WTC11 (cell line): ENCODE measurements at regions not wholly inside any gene's neighbourhood (a gene's known extent, or its start where the extent isn't known, plus 50 kb on each side); places are given as distances from the start of the nearest gene placed in this dataset.

ENCODE experiments used
- ATAC-seq: fragments of 200-7000 bp; cut with Tn5 transposase; 2 replicates; pipeline ENCODE4 v1.10.0; 2021; ENCODE audit warnings: mild to moderate bottlenecking, moderate library complexity
- CTCF ChIA-PET: fragments of 300-600 bp; sonication (Branson Sonifier 250); formaldehyde crosslinking; loops from one replicate; lab custom pipeline; 2021; ENCODE audit warnings: antibody characterized with exemption; lab: Charles Lee
- POLR2A ChIA-PET: fragments of 350-600 bp; sonication (Branson Sonifier 250); formaldehyde crosslinking; loops from one replicate; lab custom pipeline; 2021; ENCODE audit warnings: antibody characterized with exemption; lab: Charles Lee
- DNase-seq: peaks from one replicate; pipeline ENCODE4 v3.0.0; 2021; ENCODE audit warnings: low spot score
- H3K27ac Mint-ChIP-seq: 2 replicates; pipeline ENCODE4 v1.8.0; 2021; ENCODE audit warnings: mixed read lengths
- H3K27me3 Mint-ChIP-seq: 2 replicates; pipeline ENCODE4 v1.8.0; 2021; ENCODE audit warnings: low read depth, mild to moderate bottlenecking, moderate library complexity, mixed read lengths
- H3K36me3 Mint-ChIP-seq: 2 replicates; pipeline ENCODE4 v1.8.0; 2021; ENCODE audit warnings: mixed read lengths
- H3K4me1 Mint-ChIP-seq: 2 replicates; pipeline ENCODE4 v1.8.0; 2022; ENCODE audit warnings: mixed read lengths
- H3K4me3 Mint-ChIP-seq: 2 replicates; pipeline ENCODE4 v1.8.0; 2021; ENCODE audit warnings: mild to moderate bottlenecking, moderate library complexity, mixed read lengths
- H3K9me3 Mint-ChIP-seq: 2 replicates; pipeline ENCODE4 v1.8.0; 2021; ENCODE audit warnings: mixed read lengths
- CBFB ChIP-seq: sonication (generic); formaldehyde crosslinking; IDR thresholded peaks from 2 replicates; pipeline ENCODE4 v1.8.1; 2022; ENCODE audit warnings: mild to moderate bottlenecking, low read depth, missing genetic modification reagents
- EMX1 ChIP-seq: fragments of 250-450 bp; sonication (Bioruptor Pico); IDR thresholded peaks from 2 replicates; pipeline ENCODE4 v1.8.0; 2021; ENCODE audit warnings: mild to moderate bottlenecking
- ETV6 ChIP-seq: sonication (generic); formaldehyde crosslinking; IDR thresholded peaks from 2 replicates; pipeline ENCODE4 v1.8.1; 2022; ENCODE audit warnings: mild to moderate bottlenecking, missing genetic modification reagents
- FOXJ3 ChIP-seq: sonication (generic); formaldehyde crosslinking; IDR thresholded peaks from 2 replicates; pipeline ENCODE4 v1.9.0; 2021; ENCODE audit warnings: missing genetic modification reagents, mild to moderate bottlenecking, borderline replicate concordance
- HMGA2 ChIP-seq: fragments of 250-450 bp; sonication (Bioruptor Pico); IDR thresholded peaks from 2 replicates; pipeline ENCODE4 v1.4.0; 2021; ENCODE audit warnings: mild to moderate bottlenecking, moderate library complexity
- NR1H2 ChIP-seq: sonication (generic); formaldehyde crosslinking; IDR thresholded peaks from 2 replicates; pipeline ENCODE4 v1.9.0; 2021; ENCODE audit warnings: mild to moderate bottlenecking, moderate library complexity, missing genetic modification reagents
- TEAD4 ChIP-seq: sonication (generic); formaldehyde crosslinking; IDR thresholded peaks from 2 replicates; pipeline ENCODE4 v1.8.0; 2022; ENCODE audit warnings: mild to moderate bottlenecking, missing genetic modification reagents
- ZNF138 ChIP-seq: sonication (generic); formaldehyde crosslinking; conservative IDR thresholded peaks from 2 replicates; pipeline ENCODE4 v1.8.1; 2022; ENCODE audit warnings: mild to moderate bottlenecking, moderate library complexity, missing genetic modification reagents
- ZNF317 ChIP-seq: sonication (generic); formaldehyde crosslinking; IDR thresholded peaks from 2 replicates; pipeline ENCODE4 v1.8.1; 2023; ENCODE audit warnings: low read depth, mild to moderate bottlenecking, moderate library complexity, missing genetic modification reagents, borderline replicate concordance
- ZNF671 ChIP-seq: fragments of 250-450 bp; sonication (Bioruptor Pico); IDR thresholded peaks from 2 replicates; pipeline ENCODE4 v1.8.0; 2021; ENCODE audit warnings: mild to moderate bottlenecking
- TF ChIP-seq, protein P1 (sequence below): sonication (generic); formaldehyde crosslinking; IDR thresholded peaks from 2 replicates; pipeline ENCODE4 v1.8.1; 2023; ENCODE audit warnings: mild to moderate bottlenecking, missing genetic modification reagents
- TF ChIP-seq, protein P2 (sequence below): sonication (generic); formaldehyde crosslinking; IDR thresholded peaks from 2 replicates; pipeline ENCODE4 v1.8.1; 2022; ENCODE audit warnings: mild to moderate bottlenecking, moderate library complexity, missing genetic modification reagents
- TF ChIP-seq, protein P3 (sequence below): fragments of 200-600 bp; IDR thresholded peaks from 2 replicates; pipeline ENCODE4 v1.8.0; 2022; ENCODE audit warnings: antibody characterized with exemption
- TF ChIP-seq, protein P4 (sequence below): sonication (generic); formaldehyde crosslinking; conservative IDR thresholded peaks from 2 replicates; pipeline ENCODE4 v1.8.1; 2022; ENCODE audit warnings: mild to moderate bottlenecking, missing genetic modification reagents
- TF ChIP-seq, protein P5 (sequence below): sonication (generic); formaldehyde crosslinking; IDR thresholded peaks from 2 replicates; pipeline ENCODE4 v1.8.0; 2022; ENCODE audit warnings: mild to moderate bottlenecking, missing genetic modification reagents
- TF ChIP-seq, protein P6 (sequence below): fragments of 250-450 bp; sonication (Bioruptor Pico); IDR thresholded peaks from 2 replicates; pipeline ENCODE4 v1.9.0; 2021; ENCODE audit warnings: mild to moderate bottlenecking, borderline replicate concordance
- TF ChIP-seq, protein P7 (sequence below): sonication (generic); formaldehyde crosslinking; IDR thresholded peaks from 2 replicates; pipeline ENCODE4 v1.8.0; 2022; ENCODE audit warnings: mild to moderate bottlenecking, missing genetic modification reagents
- TF ChIP-seq, protein P8 (sequence below): sonication (generic); formaldehyde crosslinking; IDR thresholded peaks from 2 replicates; pipeline ENCODE4 v1.8.1; 2022; ENCODE audit warnings: missing genetic modification reagents, borderline replicate concordance
- TF ChIP-seq, protein P9 (sequence below): fragments of 250-450 bp; sonication (Bioruptor Pico); conservative IDR thresholded peaks from 2 replicates; pipeline ENCODE4 v1.9.0; 2021; ENCODE audit warnings: mild to moderate bottlenecking
- TF ChIP-seq, protein P10 (sequence below): fragments of 250-450 bp; sonication (Bioruptor Pico); IDR thresholded peaks from 2 replicates; pipeline ENCODE4 v1.9.0; 2021; ENCODE audit warnings: mild to moderate bottlenecking

DNA sequence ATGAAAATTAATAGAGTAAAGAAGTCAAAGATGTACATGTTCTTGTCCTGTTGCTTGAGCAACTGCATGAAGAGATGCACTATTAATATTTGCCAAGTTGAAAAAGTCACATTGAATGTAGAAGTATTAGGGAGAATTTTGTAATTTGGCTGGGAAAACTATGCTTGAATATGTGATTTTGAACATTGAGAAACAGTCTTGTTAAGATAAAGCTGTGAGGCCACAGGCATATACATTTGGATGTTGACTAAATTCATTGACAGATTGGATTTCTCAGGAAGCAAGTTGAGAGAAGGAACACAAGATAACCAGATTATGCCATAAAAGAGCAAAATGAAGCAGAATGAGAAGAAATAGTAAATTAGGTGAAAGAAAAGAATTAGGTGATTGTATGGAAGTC is 1777.5 kb upstream of the PCDH7 start (continued):
- TF ChIP-seq, protein P1, sequence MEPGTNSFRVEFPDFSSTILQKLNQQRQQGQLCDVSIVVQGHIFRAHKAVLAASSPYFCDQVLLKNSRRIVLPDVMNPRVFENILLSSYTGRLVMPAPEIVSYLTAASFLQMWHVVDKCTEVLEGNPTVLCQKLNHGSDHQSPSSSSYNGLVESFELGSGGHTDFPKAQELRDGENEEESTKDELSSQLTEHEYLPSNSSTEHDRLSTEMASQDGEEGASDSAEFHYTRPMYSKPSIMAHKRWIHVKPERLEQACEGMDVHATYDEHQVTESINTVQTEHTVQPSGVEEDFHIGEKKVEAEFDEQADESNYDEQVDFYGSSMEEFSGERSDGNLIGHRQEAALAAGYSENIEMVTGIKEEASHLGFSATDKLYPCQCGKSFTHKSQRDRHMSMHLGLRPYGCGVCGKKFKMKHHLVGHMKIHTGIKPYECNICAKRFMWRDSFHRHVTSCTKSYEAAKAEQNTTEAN (CRISPR knock-in tag), result no peak
- TF ChIP-seq, protein P2, sequence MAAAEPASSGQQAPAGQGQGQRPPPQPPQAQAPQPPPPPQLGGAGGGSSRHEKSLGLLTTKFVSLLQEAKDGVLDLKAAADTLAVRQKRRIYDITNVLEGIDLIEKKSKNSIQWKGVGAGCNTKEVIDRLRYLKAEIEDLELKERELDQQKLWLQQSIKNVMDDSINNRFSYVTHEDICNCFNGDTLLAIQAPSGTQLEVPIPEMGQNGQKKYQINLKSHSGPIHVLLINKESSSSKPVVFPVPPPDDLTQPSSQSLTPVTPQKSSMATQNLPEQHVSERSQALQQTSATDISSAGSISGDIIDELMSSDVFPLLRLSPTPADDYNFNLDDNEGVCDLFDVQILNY (CRISPR knock-in tag), result no peak
- TF ChIP-seq NR1H2, result no peak

DNA sequence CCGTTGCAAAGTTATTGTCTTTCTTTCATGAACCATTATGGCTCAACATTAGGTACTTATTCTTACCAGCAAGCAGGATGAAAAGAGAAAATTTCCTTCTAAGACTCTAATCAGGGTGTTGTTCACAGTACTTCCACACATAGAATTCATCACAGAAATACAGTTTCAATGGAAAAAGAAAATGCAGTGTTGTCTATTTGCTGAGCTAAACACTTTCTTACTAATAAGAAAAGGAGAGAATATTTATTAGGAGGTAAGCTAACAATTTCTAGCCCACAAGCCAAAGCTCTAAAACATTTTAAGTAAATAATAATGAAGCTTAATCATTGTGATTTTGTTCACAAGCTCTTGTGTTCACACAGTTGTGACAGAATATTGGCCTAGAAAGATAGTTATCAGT is 1772.8 kb upstream of the PCDH7 start:
- Mint-ChIP-seq H3K36me3 (peaks cover 2% of the 10 kb centered on the region; the same call in 1 of the 2 replicates), H3K27ac (no peak overlapping the region), H3K4me3 (no peak overlapping the region), H3K9me3 (peaks cover 20% of the 10 kb centered on the region), H3K4me1 (no peaks in the 10 kb centered on the region), H3K27me3 (no peaks in the 10 kb centered on the region)
- CTCF ChIA-PET, result no interaction called here
- ATAC-seq (no peak), DNase-seq (no peak)
- POLR2A ChIA-PET, result no interaction called here
- no peak for TF ChIP-seq EMX1
- no peak for TF ChIP-seq TEAD4 (CRISPR knock-in tag)
- no peak for TF ChIP-seq FOXJ3 (CRISPR knock-in tag)
- no peak for TF ChIP-seq ZNF671
- TF ChIP-seq ZNF138 (CRISPR knock-in tag), result no peak
- TF ChIP-seq ZNF317 (CRISPR knock-in tag), result no peak
- TF ChIP-seq, protein P3, sequence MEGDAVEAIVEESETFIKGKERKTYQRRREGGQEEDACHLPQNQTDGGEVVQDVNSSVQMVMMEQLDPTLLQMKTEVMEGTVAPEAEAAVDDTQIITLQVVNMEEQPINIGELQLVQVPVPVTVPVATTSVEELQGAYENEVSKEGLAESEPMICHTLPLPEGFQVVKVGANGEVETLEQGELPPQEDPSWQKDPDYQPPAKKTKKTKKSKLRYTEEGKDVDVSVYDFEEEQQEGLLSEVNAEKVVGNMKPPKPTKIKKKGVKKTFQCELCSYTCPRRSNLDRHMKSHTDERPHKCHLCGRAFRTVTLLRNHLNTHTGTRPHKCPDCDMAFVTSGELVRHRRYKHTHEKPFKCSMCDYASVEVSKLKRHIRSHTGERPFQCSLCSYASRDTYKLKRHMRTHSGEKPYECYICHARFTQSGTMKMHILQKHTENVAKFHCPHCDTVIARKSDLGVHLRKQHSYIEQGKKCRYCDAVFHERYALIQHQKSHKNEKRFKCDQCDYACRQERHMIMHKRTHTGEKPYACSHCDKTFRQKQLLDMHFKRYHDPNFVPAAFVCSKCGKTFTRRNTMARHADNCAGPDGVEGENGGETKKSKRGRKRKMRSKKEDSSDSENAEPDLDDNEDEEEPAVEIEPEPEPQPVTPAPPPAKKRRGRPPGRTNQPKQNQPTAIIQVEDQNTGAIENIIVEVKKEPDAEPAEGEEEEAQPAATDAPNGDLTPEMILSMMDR, result no peak
- TF ChIP-seq, protein P4, sequence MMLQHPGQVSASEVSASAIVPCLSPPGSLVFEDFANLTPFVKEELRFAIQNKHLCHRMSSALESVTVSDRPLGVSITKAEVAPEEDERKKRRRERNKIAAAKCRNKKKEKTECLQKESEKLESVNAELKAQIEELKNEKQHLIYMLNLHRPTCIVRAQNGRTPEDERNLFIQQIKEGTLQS (CRISPR knock-in tag), result no peak
- TF ChIP-seq, protein P5, sequence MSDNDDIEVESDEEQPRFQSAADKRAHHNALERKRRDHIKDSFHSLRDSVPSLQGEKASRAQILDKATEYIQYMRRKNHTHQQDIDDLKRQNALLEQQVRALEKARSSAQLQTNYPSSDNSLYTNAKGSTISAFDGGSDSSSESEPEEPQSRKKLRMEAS, result no peak
- TF ChIP-seq CBFB (CRISPR knock-in tag), result no peak
- TF ChIP-seq, protein P6, sequence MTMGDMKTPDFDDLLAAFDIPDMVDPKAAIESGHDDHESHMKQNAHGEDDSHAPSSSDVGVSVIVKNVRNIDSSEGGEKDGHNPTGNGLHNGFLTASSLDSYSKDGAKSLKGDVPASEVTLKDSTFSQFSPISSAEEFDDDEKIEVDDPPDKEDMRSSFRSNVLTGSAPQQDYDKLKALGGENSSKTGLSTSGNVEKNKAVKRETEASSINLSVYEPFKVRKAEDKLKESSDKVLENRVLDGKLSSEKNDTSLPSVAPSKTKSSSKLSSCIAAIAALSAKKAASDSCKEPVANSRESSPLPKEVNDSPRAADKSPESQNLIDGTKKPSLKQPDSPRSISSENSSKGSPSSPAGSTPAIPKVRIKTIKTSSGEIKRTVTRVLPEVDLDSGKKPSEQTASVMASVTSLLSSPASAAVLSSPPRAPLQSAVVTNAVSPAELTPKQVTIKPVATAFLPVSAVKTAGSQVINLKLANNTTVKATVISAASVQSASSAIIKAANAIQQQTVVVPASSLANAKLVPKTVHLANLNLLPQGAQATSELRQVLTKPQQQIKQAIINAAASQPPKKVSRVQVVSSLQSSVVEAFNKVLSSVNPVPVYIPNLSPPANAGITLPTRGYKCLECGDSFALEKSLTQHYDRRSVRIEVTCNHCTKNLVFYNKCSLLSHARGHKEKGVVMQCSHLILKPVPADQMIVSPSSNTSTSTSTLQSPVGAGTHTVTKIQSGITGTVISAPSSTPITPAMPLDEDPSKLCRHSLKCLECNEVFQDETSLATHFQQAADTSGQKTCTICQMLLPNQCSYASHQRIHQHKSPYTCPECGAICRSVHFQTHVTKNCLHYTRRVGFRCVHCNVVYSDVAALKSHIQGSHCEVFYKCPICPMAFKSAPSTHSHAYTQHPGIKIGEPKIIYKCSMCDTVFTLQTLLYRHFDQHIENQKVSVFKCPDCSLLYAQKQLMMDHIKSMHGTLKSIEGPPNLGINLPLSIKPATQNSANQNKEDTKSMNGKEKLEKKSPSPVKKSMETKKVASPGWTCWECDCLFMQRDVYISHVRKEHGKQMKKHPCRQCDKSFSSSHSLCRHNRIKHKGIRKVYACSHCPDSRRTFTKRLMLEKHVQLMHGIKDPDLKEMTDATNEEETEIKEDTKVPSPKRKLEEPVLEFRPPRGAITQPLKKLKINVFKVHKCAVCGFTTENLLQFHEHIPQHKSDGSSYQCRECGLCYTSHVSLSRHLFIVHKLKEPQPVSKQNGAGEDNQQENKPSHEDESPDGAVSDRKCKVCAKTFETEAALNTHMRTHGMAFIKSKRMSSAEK (CRISPR knock-in tag), result no peak
- no peak for TF ChIP-seq ETV6 (CRISPR knock-in tag)
- TF ChIP-seq, protein P7, sequence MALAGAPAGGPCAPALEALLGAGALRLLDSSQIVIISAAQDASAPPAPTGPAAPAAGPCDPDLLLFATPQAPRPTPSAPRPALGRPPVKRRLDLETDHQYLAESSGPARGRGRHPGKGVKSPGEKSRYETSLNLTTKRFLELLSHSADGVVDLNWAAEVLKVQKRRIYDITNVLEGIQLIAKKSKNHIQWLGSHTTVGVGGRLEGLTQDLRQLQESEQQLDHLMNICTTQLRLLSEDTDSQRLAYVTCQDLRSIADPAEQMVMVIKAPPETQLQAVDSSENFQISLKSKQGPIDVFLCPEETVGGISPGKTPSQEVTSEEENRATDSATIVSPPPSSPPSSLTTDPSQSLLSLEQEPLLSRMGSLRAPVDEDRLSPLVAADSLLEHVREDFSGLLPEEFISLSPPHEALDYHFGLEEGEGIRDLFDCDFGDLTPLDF (CRISPR knock-in tag), result no peak
- TF ChIP-seq, protein P8, sequence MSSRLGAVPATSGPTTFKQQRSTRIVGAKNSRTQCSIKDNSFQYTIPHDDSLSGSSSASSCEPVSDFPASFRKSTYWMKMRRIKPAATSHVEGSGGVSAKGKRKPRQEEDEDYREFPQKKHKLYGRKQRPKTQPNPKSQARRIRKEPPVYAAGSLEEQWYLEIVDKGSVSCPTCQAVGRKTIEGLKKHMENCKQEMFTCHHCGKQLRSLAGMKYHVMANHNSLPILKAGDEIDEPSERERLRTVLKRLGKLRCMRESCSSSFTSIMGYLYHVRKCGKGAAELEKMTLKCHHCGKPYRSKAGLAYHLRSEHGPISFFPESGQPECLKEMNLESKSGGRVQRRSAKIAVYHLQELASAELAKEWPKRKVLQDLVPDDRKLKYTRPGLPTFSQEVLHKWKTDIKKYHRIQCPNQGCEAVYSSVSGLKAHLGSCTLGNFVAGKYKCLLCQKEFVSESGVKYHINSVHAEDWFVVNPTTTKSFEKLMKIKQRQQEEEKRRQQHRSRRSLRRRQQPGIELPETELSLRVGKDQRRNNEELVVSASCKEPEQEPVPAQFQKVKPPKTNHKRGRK (CRISPR knock-in tag), result no peak
- TF ChIP-seq, protein P9, sequence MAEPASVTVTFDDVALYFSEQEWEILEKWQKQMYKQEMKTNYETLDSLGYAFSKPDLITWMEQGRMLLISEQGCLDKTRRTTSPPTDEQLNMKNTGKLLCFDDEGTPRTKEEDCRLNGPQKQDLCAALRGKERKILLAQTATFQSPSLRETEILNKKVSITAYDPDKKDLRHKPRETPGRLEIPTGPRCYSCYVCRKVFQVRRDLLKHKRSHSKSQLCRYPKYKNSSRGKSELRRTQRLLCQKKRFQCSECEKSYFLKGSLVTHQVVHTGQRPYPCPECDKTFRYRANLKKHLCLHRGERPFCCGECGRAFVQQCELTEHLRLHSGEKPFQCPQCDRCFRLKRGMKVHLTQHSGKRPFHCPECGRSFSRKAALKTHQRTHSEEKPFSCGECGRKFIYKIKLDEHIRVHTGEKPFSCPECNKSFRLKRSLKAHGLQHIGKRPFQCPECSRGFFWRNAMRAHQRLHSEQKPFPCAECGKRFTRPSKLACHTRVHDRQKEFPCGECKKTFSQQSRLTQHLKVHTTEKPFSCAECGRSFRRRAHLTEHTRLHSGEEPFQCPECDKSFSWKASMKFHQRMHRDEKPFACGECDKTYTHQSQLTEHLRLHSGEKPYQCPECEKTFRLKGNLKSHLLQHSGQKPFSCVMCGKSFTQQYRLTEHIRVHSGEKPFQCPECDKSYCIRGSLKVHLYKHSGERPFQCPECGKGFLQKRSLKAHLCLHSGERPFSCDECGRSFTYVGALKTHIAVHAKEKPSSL (CRISPR knock-in tag), result no peak
- TF ChIP-seq, protein P10, sequence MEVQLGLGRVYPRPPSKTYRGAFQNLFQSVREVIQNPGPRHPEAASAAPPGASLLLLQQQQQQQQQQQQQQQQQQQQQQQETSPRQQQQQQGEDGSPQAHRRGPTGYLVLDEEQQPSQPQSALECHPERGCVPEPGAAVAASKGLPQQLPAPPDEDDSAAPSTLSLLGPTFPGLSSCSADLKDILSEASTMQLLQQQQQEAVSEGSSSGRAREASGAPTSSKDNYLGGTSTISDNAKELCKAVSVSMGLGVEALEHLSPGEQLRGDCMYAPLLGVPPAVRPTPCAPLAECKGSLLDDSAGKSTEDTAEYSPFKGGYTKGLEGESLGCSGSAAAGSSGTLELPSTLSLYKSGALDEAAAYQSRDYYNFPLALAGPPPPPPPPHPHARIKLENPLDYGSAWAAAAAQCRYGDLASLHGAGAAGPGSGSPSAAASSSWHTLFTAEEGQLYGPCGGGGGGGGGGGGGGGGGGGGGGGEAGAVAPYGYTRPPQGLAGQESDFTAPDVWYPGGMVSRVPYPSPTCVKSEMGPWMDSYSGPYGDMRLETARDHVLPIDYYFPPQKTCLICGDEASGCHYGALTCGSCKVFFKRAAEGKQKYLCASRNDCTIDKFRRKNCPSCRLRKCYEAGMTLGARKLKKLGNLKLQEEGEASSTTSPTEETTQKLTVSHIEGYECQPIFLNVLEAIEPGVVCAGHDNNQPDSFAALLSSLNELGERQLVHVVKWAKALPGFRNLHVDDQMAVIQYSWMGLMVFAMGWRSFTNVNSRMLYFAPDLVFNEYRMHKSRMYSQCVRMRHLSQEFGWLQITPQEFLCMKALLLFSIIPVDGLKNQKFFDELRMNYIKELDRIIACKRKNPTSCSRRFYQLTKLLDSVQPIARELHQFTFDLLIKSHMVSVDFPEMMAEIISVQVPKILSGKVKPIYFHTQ, result no peak
- no peak for TF ChIP-seq HMGA2 (CRISPR knock-in tag)
